CD4-positive, alpha-beta T cell treated with Interleukin-15 for 4 hours (primary cell): ENCODE measurements at regions not wholly inside any gene's neighbourhood (a gene's known extent, or its start where the extent isn't known, plus 50 kb on each side); places are given as distances from the start of the nearest gene placed in this dataset.
"Not testable (repeated sequence)": the region's sequence is repeated elsewhere in the genome, so short reads cannot be mapped to it uniquely, and the experiment has no call there.

Experiments
- DNase-seq: peaks from one replicate; pipeline ENCODE4 v3.0.0-alpha.2; 2020; ENCODE audit warnings: low spot score

DNA sequence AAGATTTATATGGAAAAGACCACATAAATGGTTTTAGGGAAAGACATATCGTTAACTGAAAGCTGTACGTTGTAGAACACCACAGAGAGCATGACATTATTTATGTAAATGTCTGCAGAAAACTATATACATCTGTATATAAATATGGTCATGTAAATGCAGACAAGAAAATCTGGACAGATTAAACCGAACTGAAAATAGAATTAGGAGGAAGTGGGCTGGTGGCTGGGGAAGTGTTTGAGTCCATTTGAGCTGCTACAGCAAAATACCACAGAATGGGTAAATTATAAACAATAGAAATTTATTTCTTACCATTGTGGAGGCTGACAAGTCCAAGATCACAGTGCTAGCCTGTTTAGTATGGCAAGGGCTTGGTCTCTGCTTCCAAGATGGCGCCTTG lies 56.3 kb upstream of the USP6NL start:
- no peak for DNase-seq

DNA sequence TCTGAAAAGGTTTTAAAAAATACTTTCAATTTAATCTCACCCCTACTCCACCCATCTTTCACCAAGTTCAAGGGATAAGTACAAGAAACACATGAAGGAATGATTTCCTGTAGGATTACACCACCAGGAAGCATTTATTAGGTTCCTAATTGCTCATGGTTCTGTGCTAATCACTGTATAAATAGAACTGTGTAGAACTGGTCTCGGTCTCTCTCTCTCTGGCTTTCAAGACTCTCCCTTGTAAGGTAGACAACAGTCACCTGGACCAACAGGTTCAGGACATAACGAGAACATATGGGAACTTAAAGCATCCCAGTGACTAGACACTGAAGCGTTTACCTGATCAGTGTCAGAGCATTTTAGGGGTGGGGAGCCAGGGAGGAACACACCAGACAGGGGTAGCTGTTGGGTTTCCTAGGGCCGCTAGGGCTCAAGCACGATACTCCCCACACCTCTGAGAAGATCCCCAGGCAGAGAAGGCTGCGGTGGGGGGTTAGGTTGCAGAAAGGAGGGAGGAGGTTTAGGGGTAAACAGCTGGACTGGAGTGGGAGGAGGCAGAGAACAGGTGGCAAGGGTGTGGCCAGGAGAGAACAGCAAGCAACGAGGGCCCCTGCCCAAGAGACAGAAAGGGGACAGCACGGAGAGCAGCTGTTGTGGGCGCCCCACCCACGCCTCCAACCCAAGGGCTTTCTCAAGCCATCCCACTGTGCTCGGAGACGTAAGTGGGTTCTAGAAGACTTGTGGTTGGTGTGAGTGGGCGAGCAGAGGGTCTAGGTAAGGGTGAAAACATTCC lies 52.5 kb upstream of the USP6NL start:
- no peak for DNase-seq

DNA sequence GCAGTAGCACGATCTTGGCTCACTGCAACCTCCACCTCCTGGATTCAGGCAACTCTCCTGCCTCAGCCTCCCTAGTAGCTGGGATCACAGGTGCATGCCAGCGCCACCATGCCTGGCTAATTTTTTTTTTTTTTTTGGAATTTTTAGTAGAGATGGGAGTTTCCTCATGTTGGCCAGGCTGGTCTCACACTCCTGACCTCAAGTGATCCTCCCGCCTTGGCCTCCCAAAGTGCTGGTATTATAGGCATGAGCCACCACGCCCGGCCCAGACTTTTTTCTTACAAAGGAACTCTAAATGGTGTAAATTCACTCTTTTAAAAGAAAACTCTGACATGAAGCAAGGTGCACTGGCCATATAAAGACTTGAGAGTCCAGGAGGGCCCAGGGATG lies 51.7 kb upstream of the USP6NL start:
- not testable (repeated sequence) for DNase-seq

DNA sequence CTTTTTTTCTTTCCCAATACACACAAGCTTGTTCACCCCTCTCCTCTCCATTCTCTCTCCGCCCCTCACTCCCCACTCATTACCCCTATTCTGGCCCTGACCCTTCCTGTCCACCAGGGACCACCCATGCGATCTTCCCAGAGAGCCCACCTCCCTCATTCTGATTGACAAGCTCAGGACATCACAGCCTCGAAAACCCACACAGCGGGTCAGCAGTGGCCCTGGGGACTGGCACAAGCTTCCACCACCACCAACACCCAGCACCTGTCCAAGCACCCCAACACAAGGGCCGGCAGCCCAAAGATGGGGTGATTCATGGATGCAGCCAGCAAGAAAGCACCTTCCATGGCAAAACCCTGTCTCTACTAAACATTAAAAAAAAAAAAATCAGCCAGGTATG lies 50.0 kb upstream of the USP6NL start:
- no peak for DNase-seq
